ENCODE measurements at regions not wholly inside any gene's neighbourhood (a gene's known extent, or its start where the extent isn't known, plus 50 kb on each side); places are given as distances from the start of the nearest gene placed in this dataset.

- no peak for TF ChIP-seq CTCF (IDR thresholded peaks at IDR 0.05; ENCODE audit: low read depth, low read length, poor library complexity, severe bottlenecking)
- TF ChIP-seq EZH2phosphoT487 (IDR thresholded peaks at IDR 0.05; ENCODE audit: borderline replicate concordance, low read length): no peak
Observed at GRCh38 chr4:136281307-136281706, 1251.0 kb downstream of the PCDH18 start.
